Bronchial epithelial cell (primary cell): ENCODE measurements at regions not wholly inside any gene's neighbourhood (a gene's known extent, or its start where the extent isn't known, plus 50 kb on each side); places are given as distances from the start of the nearest gene placed in this dataset.

Experiments used
- DNase-seq: peaks from one replicate; pipeline ENCODE4 v3.0.0-alpha.2; 2010; ENCODE audit warnings: low read depth
- FAIRE-seq: peaks from 2 replicates; lab custom pipeline; 2011; peaks lifted over from hg19 to GRCh38; lab: Jason Lieb, UNC
- H3K27me3 ChIP-seq: 2 replicates; pipeline ENCODE4 v1.5.1; 2011; ENCODE audit warnings: low read length; ENCODE audit not compliant: control insufficient read depth, insufficient read depth
- H3K36me3 ChIP-seq: 2 replicates; pipeline ENCODE4 v1.5.1; 2011; ENCODE audit warnings: low read length; ENCODE audit not compliant: control insufficient read depth, insufficient read depth
- H3K4me3 ChIP-seq: 2 replicates; pipeline ENCODE4 v1.5.1; 2011; ENCODE audit warnings: mild to moderate bottlenecking, low read depth, low read length, control low read depth
- CTCF ChIP-seq: IDR thresholded peaks from 2 replicates; pipeline ENCODE4 v1.5.1; 2011; ENCODE audit warnings: mild to moderate bottlenecking, moderate library complexity, low read length, control low read depth, inconsistent platforms; ENCODE audit not compliant: insufficient read depth, severe bottlenecking

DNA sequence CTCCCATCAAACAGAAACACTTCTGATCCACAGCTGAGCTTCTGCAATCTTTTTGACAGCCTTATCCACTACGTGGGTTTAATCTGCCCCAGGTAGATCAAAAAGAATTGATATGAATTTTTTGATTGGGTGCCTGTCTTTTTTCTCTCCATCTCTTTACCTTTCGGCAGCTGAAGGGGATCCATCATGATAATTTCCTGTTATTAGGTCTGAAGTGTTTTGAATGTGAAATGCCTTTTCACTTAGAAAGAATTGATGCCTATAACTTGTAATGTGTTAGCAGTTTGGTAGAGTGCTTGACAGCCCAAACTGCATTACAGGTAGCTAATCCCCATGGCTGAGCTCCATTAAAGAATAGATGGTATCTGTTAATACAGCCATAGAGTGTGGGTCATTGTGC, 745.4 kb downstream of the TLR4 start:
- no peak for DNase-seq
- Histone ChIP-seq H3K36me3 (no peaks in the 10 kb centered on the region), H3K27me3 (no peaks in the 10 kb centered on the region), H3K4me3 (no peak overlapping the region)
- no peak for TF ChIP-seq CTCF
- no peak for FAIRE-seq

DNA sequence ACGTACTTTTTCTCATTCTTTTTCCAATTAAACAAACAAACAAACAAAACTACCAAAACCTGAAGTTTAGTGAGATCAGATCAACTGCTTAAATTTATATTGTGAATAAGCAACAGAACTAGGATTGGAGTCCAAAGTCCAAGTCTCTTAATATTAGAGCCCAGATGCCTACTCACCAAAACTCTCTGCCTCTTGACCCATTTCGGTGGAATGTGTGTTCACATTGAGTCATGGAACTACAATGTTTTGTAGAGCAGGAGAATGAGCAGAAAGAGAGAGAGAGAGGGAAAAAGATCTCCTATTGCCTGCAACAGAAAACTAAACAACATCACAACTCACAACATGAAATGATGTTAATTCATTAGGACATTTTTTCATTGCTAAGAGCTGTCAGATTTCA, 751.1 kb downstream of the TLR4 start:
- DNase-seq (no peak), FAIRE-seq (no peak)
- no peak for TF ChIP-seq CTCF
- Histone ChIP-seq H3K36me3 (no peaks in the 10 kb centered on the region), H3K27me3 (no peaks in the 10 kb centered on the region), H3K4me3 (no peak overlapping the region)

DNA sequence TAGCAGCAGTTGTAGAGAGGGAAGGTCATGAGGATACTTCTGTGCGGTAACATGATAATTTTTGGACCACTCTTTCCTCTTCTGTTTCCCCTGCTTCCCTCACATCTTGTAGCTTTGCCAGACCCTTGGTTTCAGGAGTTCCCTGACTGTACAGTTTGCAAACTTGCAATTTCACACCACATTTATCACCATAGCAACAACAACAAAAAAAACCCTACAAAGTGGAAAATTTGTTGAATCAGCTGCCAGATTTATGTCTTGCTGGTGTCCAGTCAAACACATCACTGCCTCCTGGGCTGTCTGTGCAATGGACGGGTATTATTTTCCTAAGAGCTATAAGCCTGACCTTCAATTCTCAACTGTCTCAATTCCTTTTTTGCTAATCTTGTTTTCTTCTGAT, 751.6 kb downstream of the TLR4 start:
- FAIRE-seq, result no peak
- Histone ChIP-seq H3K36me3 (no peaks in the 10 kb centered on the region), H3K27me3 (no peaks in the 10 kb centered on the region), H3K4me3 (no peak overlapping the region)
- TF ChIP-seq CTCF, result no peak
- DNase-seq, result no peak

- no peaks in the 10 kb centered on the region for H3K27me3 ChIP-seq
- no peak for TF ChIP-seq CTCF
- DNase-seq, result no peak
- no peak for FAIRE-seq
- no peak overlapping the region for H3K4me3 ChIP-seq
- no peaks in the 10 kb centered on the region for H3K36me3 ChIP-seq
Measured at GRCh38 chr9:118457171-118458000, 753.2 kb downstream of the TLR4 start.

- DNase-seq (no peak), FAIRE-seq (no peak)
- no peaks in the 10 kb centered on the region for H3K36me3 ChIP-seq
- no peaks in the 10 kb centered on the region for H3K27me3 ChIP-seq
- no peak overlapping the region for H3K4me3 ChIP-seq
- no peak for TF ChIP-seq CTCF
Measured at GRCh38 chr9:118459913-118460312, 755.7 kb downstream of the TLR4 start.

GRCh38 chr9:118463419-118463818, 759.2 kb downstream of the TLR4 start:
- no peak overlapping the region for H3K4me3 ChIP-seq
- no peaks in the 10 kb centered on the region for H3K27me3 ChIP-seq
- TF ChIP-seq CTCF, result no peak
- FAIRE-seq (no peak), DNase-seq (no peak)
- no peaks in the 10 kb centered on the region for H3K36me3 ChIP-seq
